PC-9 (cell line): ENCODE measurements at regions not wholly inside any gene's neighbourhood (a gene's known extent, or its start where the extent isn't known, plus 50 kb on each side); places are given as distances from the start of the nearest gene placed in this dataset.

ENCODE experiments used
- BruUV-seq: library from RNA; stranded (reverse); fragments of 400-500 nt; replicated peaks from 2 replicates; lab custom pipeline; 2021; lab: Mats Ljungman, UMichigan
- CTCF ChIA-PET: fragments of 300-600 bp; sonication (Branson Sonifier 250); formaldehyde crosslinking; loops from one replicate; lab custom pipeline; 2022; ENCODE audit warnings: antibody characterized with exemption; lab: Charles Lee
- POLR2A ChIA-PET: fragments of 300-600 bp; sonication (Branson Sonifier 250); formaldehyde crosslinking; loops from one replicate; lab custom pipeline; 2022; ENCODE audit warnings: antibody characterized with exemption; ENCODE audit not compliant: unreplicated experiment; lab: Charles Lee
- DNase-seq, 2 experiments: peaks; one replicate each; pipeline versions ENCODE4 v3.0.0 to v3.0.0-alpha.2; 2015 to 2022; ENCODE audit warnings: mixed read lengths in 1 of 2
- H2AFZ ChIP-seq: fragments of 200-600 bp; sonication (generic); 2 replicates; pipeline ENCODE4 v1.8.1; 2017; ENCODE audit warnings: antibody characterized with exemption
- H3F3A ChIP-seq: fragments of 200-600 bp; sonication (generic); 2 replicates; pipeline ENCODE4 v1.8.1; 2017; ENCODE audit warnings: antibody characterized with exemption, mild to moderate bottlenecking, low read depth; ENCODE audit not compliant: insufficient read depth
- H3K27ac ChIP-seq: fragments of 200-600 bp; sonication (generic); 2 replicates; pipeline ENCODE4 v1.6.1; 2016; ENCODE audit warnings: mixed run types
- H3K27me3 ChIP-seq: fragments of 200-600 bp; sonication (generic); 2 replicates; pipeline ENCODE4 v1.6.1; 2016; ENCODE audit warnings: low read depth, mixed run types; ENCODE audit not compliant: insufficient read depth
- H3K36me3 ChIP-seq: fragments of 200-600 bp; sonication (generic); 2 replicates; pipeline ENCODE4 v1.6.1; 2016; ENCODE audit warnings: low read depth, mixed run types
- H3K4me1 ChIP-seq: fragments of 200-600 bp; sonication (generic); replicated peaks from 2 replicates; pipeline ENCODE4 v1.6.1; 2016; ENCODE audit warnings: mixed run types; ENCODE audit not compliant: insufficient read depth
- H3K4me2 ChIP-seq: fragments of 200-600 bp; sonication (generic); 2 replicates; pipeline ENCODE4 v1.6.1; 2017; ENCODE audit warnings: mixed run types
- H3K4me3 ChIP-seq: fragments of 200-600 bp; sonication (generic); 2 replicates; pipeline ENCODE4 v1.6.1; 2016; ENCODE audit warnings: mixed run types
- H3K79me2 ChIP-seq: fragments of 200-600 bp; sonication (generic); 2 replicates; pipeline ENCODE4 v1.6.1; 2017; ENCODE audit warnings: low read depth, mixed run types
- H3K9me2 ChIP-seq: fragments of 200-600 bp; sonication (generic); 2 replicates; pipeline ENCODE4 v1.8.1; 2017; ENCODE audit warnings: mild to moderate bottlenecking; ENCODE audit not compliant: insufficient read depth
- H3K9me3 ChIP-seq: fragments of 200-600 bp; sonication (generic); 2 replicates; pipeline ENCODE4 v1.8.1; 2016; ENCODE audit warnings: low read depth; ENCODE audit not compliant: insufficient read depth
- H4K20me1 ChIP-seq: fragments of 200-600 bp; sonication (generic); 2 replicates; pipeline ENCODE4 v1.8.1; 2017; ENCODE audit not compliant: insufficient read depth
- EZH2 ChIP-seq: fragments of 200-600 bp; sonication (generic); IDR thresholded peaks from 2 replicates; pipeline ENCODE4 v1.8.0; 2017; ENCODE audit warnings: antibody characterized with exemption, low read depth
- intact Hi-C: fragments of 100-400 bp; cut with micrococcal nuclease; formaldehyde crosslinking; loops from one replicate; pipeline ENCODE4 v1.10.0; 2022; ENCODE audit not compliant: unreplicated experiment
- TF ChIP-seq, protein P1 (sequence below): fragments of 200-600 bp; sonication (generic); conservative IDR thresholded peaks from 2 replicates; pipeline ENCODE4 v1.6.1; 2017; ENCODE audit warnings: mixed run types, antibody characterized with exemption, mild to moderate bottlenecking, moderate library complexity

DNA sequence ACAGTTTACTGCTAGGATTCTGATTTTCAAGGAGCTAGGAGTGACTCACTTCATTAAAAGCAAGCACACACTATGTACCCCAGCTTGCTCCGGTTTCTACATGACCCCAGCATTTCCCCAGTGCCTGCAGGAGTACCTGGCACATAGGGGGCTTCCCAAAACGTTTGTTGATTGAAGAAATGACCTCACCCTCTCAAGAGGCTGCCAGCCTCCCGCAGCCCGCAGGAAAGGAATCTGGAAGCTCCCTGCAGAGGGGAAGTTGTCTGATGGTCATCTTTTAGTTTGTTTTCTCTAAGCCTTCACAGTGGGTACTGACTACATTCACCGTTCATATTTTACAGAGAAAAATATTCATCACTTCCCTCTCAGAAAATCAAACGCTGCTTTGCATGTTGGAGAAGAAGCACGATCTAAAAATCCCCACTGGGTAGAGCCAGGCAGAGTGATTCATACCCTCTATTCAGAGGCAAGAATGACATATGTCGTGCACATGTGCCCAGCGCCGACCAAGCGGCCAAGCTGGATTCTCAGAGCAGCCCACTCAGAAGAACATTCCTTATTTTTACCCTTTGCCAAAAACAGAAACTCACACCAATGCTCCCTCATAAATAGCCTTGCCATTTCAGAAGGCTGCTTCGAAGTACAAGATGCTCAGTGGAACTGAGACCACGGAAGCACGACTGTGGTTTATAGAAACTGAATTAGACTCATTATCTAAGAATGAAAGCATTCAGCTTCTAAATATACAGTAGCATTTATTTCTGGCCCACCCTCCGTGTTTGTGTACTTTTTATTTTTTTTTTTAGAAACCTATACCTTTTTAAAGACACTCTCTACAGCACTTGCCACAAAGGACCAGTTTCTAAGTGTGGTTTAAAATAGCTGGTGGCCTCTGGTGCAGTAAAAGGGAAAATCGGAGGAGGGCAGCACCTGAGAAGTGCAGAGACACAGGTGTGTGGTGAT, 143.2 kb downstream of the MIS18A start:
- no peak overlapping the region for H3K4me2 ChIP-seq
- H3K79me2 ChIP-seq = no peaks in the 10 kb centered on the region
- no peaks in the 10 kb centered on the region for H3K4me1 ChIP-seq
- H3K36me3 ChIP-seq = no peaks in the 10 kb centered on the region
- DNase-seq = no peak
- no peaks in the 10 kb centered on the region for H3K9me3 ChIP-seq
- TF ChIP-seq, protein P1, sequence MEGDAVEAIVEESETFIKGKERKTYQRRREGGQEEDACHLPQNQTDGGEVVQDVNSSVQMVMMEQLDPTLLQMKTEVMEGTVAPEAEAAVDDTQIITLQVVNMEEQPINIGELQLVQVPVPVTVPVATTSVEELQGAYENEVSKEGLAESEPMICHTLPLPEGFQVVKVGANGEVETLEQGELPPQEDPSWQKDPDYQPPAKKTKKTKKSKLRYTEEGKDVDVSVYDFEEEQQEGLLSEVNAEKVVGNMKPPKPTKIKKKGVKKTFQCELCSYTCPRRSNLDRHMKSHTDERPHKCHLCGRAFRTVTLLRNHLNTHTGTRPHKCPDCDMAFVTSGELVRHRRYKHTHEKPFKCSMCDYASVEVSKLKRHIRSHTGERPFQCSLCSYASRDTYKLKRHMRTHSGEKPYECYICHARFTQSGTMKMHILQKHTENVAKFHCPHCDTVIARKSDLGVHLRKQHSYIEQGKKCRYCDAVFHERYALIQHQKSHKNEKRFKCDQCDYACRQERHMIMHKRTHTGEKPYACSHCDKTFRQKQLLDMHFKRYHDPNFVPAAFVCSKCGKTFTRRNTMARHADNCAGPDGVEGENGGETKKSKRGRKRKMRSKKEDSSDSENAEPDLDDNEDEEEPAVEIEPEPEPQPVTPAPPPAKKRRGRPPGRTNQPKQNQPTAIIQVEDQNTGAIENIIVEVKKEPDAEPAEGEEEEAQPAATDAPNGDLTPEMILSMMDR = no peak
- TF ChIP-seq EZH2 = no peak
- no peak overlapping the region for H2AFZ ChIP-seq
- BruUV-seq = no TSS peak
- peaks cover 38% of the 10 kb centered on the region for H3K27me3 ChIP-seq
- H3K4me3 ChIP-seq = no peak overlapping the region
- H4K20me1 ChIP-seq = no peaks in the 10 kb centered on the region
- ChIA-PET POLR2A (no interaction called here), CTCF (no interaction called here)
- no peaks in the 10 kb centered on the region for H3F3A ChIP-seq
- no peak overlapping the region for H3K27ac ChIP-seq
- intact Hi-C loops = no loop called here
- no peaks in the 10 kb centered on the region for H3K9me2 ChIP-seq

DNA sequence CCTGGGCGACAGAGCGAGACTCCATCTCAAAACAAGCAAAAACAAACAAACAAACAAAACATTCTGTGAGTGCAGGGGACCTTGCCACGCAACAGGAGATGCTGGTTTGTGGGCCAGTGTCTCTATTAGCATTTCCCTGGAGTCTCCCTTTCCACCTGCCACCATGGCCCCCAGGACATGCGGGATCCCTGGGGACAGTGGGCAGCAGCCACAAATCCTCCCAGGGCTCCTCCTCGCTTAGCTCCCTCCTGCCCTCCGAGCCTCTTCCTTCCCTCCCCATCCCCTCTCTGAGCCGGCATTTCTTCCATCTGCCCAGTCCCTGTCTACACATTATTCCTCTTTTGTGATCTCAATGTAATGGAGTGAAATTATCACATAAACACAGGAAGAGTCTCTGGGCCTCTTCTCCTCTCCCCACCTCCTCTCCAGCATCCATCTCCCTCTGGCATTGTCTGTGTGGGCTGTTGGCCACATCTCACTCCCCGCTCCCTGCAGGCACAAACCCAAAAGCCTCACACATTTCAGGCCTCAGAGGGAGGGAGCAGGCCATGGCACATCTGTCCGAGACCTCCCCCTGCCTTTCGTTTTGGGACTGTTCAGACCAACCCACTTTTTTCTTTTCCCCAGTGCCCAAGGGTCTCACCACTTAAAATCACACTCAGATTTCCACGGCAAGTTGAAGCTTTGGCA, 144.3 kb downstream of the MIS18A start:
- Histone ChIP-seq H3K27me3 (peaks cover 38% of the 10 kb centered on the region), H3K36me3 (no peaks in the 10 kb centered on the region), H3K4me3 (no peak overlapping the region), H3K4me1 (no peaks in the 10 kb centered on the region), H3K9me2 (no peaks in the 10 kb centered on the region), H3K9me3 (no peaks in the 10 kb centered on the region), H3K79me2 (no peaks in the 10 kb centered on the region), H3F3A (no peaks in the 10 kb centered on the region), H4K20me1 (no peaks in the 10 kb centered on the region), H3K27ac (no peak overlapping the region), H3K4me2 (no peak overlapping the region), H2AFZ (no peak overlapping the region)
- ChIA-PET POLR2A (no interaction called here), CTCF (no interaction called here)
- TF ChIP-seq EZH2 = no peak
- TF ChIP-seq, protein P1 = no peak
- no peak for DNase-seq
- intact Hi-C loops = no loop called here
- BruUV-seq = no TSS peak

DNA sequence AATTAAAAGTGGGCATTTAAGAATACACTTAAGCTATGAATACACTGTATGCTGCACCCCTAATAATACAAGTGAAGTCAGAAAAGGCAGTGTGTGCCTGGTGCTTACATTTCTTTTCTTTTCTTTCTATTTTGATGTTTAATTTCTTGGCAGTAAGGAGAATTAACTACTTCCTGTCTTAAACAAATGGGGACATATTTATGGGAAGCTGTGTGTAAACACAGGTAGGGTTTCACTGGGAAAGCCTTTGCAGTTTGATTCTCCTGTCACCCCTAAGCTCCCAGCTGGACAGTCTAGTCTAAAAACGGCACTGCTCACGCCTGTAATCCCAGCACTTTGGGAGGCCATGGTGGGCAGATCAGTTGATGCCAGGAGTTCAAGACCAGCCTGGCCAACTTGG, 146.0 kb downstream of the MIS18A start:
- Histone ChIP-seq H3K27me3 (peaks cover 38% of the 10 kb centered on the region), H3F3A (no peaks in the 10 kb centered on the region), H3K79me2 (no peaks in the 10 kb centered on the region), H4K20me1 (no peaks in the 10 kb centered on the region), H3K36me3 (no peaks in the 10 kb centered on the region), H2AFZ (no peak overlapping the region), H3K4me2 (no peak overlapping the region), H3K9me2 (no peaks in the 10 kb centered on the region), H3K9me3 (no peaks in the 10 kb centered on the region), H3K4me1 (no peaks in the 10 kb centered on the region), H3K27ac (no peak overlapping the region), H3K4me3 (no peak overlapping the region)
- no peak for DNase-seq
- CTCF ChIA-PET = no interaction called here
- BruUV-seq = no TSS peak
- intact Hi-C loops = no loop called here
- TF ChIP-seq, protein P1 = no peak
- no peak for TF ChIP-seq EZH2
- POLR2A ChIA-PET = no interaction called here
